ENCODE measurements at regions not wholly inside any gene's neighbourhood (a gene's known extent, or its start where the extent isn't known, plus 50 kb on each side); places are given as distances from the start of the nearest gene placed in this dataset.

DNA sequence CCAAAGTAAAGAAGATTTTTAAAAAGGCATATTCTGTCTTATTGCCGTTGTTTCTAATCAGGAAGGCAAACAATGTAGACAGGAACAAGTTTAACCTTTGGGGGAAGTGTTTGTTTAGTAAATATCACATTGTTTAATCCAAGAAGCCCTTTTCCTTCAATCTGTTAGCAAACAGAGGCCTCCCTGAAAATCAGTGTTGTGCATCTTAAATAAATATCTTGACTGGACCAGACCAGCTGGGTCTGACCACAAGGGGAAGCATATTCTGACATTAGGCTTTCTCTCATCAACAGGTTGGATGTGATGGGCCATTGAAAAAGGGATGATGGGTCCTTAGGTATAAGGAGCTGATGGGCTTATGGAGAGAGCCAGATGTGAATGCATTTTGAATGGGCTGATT, 81.8 kb upstream of the SGIP1 start:
- no peak overlapping the region for H3K4me3 ChIP-seq (ENCODE audit: low read depth, low read length)
- no peak for DNase-seq (ENCODE audit: low read depth)
- TF ChIP-seq, protein P1, sequence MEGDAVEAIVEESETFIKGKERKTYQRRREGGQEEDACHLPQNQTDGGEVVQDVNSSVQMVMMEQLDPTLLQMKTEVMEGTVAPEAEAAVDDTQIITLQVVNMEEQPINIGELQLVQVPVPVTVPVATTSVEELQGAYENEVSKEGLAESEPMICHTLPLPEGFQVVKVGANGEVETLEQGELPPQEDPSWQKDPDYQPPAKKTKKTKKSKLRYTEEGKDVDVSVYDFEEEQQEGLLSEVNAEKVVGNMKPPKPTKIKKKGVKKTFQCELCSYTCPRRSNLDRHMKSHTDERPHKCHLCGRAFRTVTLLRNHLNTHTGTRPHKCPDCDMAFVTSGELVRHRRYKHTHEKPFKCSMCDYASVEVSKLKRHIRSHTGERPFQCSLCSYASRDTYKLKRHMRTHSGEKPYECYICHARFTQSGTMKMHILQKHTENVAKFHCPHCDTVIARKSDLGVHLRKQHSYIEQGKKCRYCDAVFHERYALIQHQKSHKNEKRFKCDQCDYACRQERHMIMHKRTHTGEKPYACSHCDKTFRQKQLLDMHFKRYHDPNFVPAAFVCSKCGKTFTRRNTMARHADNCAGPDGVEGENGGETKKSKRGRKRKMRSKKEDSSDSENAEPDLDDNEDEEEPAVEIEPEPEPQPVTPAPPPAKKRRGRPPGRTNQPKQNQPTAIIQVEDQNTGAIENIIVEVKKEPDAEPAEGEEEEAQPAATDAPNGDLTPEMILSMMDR (IDR thresholded peaks at IDR 0.05; ENCODE audit: low read depth, low read length) = no peak
- TF ChIP-seq, protein P2, sequence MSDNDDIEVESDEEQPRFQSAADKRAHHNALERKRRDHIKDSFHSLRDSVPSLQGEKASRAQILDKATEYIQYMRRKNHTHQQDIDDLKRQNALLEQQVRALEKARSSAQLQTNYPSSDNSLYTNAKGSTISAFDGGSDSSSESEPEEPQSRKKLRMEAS (IDR thresholded peaks at IDR 0.05; ENCODE audit: low read depth, low read length) = no peak
- TF ChIP-seq MYC (IDR thresholded peaks at IDR 0.05; ENCODE audit: low read depth, low read length) (no peak), POLR2A (IDR thresholded peaks at IDR 0.05; ENCODE audit: extremely low read depth, insufficient read length) (no peak)

DNA sequence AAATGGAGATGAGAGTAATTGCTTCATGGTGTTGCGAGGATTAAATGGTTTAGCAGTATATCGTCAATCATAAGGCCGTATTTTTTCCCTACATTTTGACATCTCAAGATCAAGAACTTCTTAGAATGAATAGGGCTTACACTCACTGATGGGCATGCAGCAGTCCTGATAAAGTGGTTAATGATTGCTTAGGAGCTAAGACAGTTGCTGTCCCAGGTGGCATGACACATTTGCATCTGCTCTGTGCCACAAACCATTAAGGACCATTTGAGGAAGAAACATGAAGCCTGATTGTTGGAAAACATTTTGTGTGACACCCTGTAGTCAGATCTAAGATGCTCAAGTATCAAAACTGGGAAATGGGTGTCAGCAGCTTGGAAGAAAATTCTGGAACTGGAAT, 81.0 kb upstream of the SGIP1 start:
- no peak overlapping the region for H3K4me3 ChIP-seq (ENCODE audit: low read depth, low read length)
- DNase-seq (ENCODE audit: low read depth) = no peak
- TF ChIP-seq, protein P2 (IDR thresholded peaks at IDR 0.05; ENCODE audit: low read depth, low read length) = no peak
- TF ChIP-seq POLR2A (IDR thresholded peaks at IDR 0.05; ENCODE audit: extremely low read depth, insufficient read length) (no peak), MYC (IDR thresholded peaks at IDR 0.05; ENCODE audit: low read depth, low read length) (no peak)
- TF ChIP-seq, protein P1 (IDR thresholded peaks at IDR 0.05; ENCODE audit: low read depth, low read length) = no peak

DNA sequence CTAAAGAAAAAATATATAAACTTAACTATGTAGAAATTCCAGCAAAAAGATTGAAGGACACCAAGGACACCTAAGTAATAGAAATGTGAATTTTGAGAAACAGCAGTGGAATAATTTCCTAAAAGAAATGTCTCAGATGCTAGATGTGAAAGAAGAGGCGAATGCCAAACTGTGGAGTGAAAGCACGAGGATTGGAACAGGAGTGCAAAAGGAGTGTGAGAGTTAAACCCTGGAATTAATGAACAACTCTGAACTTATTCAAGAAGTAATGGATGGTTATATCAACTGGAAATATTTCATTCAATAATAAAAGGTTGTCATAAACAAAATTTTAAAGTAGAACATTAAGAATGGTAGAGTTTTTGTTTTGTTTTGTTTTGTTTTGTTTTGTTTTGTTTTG, 78.5 kb upstream of the SGIP1 start:
- DNase-seq (ENCODE audit: low read depth) = no peak
- TF ChIP-seq MYC (IDR thresholded peaks at IDR 0.05; ENCODE audit: low read depth, low read length) (no peak), POLR2A (IDR thresholded peaks at IDR 0.05; ENCODE audit: extremely low read depth, insufficient read length) (no peak)
- TF ChIP-seq, protein P2 (IDR thresholded peaks at IDR 0.05; ENCODE audit: low read depth, low read length) = no peak
- TF ChIP-seq, protein P1 (IDR thresholded peaks at IDR 0.05; ENCODE audit: low read depth, low read length) = no peak
- H3K4me3 ChIP-seq (ENCODE audit: low read depth, low read length) = no peak overlapping the region

DNA sequence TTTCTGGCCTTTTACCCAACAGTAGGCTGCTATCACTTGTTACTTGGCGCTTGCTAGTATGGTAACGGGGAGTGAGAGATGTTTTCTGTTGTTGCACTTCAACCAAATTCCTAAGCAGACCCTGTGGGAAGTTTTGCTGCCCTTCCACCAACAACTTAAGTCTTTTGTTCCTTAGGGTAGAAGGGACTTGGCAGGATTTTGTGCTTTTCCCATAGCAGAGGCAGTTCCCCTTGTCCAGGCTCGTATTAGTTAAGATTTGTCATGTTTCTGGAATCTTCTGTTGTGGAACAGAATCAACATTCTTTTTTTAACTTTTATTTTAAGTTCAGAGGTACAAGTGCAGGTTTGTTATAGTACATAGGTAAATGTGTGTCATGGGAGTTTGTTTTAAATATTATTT, 73.2 kb upstream of the SGIP1 start:
- DNase-seq (ENCODE audit: low read depth) = no peak
- no peak overlapping the region for H3K4me3 ChIP-seq (ENCODE audit: low read depth, low read length)
- TF ChIP-seq, protein P2 (IDR thresholded peaks at IDR 0.05; ENCODE audit: low read depth, low read length) = no peak

DNA sequence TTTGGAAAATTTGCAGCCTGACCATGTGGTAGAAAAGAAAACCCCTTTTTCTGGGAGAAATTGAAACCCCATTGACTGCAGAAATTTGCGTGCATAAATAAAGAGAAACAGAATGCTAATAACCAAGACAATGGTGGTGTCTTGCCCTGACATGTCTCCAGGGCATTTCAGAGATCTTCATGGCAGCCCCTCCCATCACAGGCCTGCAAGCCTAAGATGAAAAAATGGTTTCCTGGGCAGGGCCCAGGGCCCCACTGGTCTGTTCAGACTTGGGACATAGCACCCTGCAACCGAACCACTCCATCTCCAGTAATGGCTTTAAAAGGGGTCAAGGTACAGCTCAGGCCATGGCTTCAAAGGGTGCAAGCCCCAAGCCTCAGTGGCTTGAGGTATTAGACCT, 71.6 kb upstream of the SGIP1 start:
- no peak overlapping the region for H3K4me3 ChIP-seq (ENCODE audit: low read depth, low read length)
- TF ChIP-seq, protein P2 (IDR thresholded peaks at IDR 0.05; ENCODE audit: low read depth, low read length) = no peak
- TF ChIP-seq, protein P1 (IDR thresholded peaks at IDR 0.05; ENCODE audit: low read depth, low read length) = no peak
- no peak for TF ChIP-seq POLR2A (IDR thresholded peaks at IDR 0.05; ENCODE audit: extremely low read depth, insufficient read length)
- TF ChIP-seq MYC (IDR thresholded peaks at IDR 0.05; ENCODE audit: low read depth, low read length) = no peak
- DNase-seq (ENCODE audit: low read depth) = no peak

DNA sequence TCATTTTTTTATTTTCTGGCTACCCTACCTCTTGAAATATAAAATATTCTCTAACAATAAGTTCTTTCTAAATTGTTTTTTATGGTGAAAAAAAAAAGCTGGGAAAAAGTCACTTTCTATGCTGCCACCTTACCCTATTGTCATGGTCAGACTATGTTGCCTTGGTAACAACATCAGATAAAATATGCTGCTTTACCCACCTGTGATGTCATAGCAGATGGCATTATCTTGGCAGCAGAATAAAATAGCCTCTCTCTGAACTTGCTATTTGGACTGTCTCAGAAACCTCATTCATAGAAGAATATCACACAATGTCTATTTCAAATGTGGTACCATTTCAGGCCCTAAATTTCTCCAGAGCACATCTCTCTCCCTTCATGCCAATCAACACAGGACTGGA, 69.6 kb upstream of the SGIP1 start:
- no peak for DNase-seq (ENCODE audit: low read depth)
- no peak overlapping the region for H3K4me3 ChIP-seq (ENCODE audit: low read depth, low read length)
- TF ChIP-seq, protein P2 (IDR thresholded peaks at IDR 0.05; ENCODE audit: low read depth, low read length) = no peak
- TF ChIP-seq POLR2A (IDR thresholded peaks at IDR 0.05; ENCODE audit: extremely low read depth, insufficient read length) = no peak
- TF ChIP-seq, protein P1 (IDR thresholded peaks at IDR 0.05; ENCODE audit: low read depth, low read length) = no peak
- no peak for TF ChIP-seq MYC (IDR thresholded peaks at IDR 0.05; ENCODE audit: low read depth, low read length)

Measured in NB4 (cell line).